ENCODE measurements at regions not wholly inside any gene's neighbourhood (a gene's known extent, or its start where the extent isn't known, plus 50 kb on each side); places are given as distances from the start of the nearest gene placed in this dataset.
A peak's percentile ranks its signal among the peaks of the same experiment; 100 is the strongest.

DNA sequence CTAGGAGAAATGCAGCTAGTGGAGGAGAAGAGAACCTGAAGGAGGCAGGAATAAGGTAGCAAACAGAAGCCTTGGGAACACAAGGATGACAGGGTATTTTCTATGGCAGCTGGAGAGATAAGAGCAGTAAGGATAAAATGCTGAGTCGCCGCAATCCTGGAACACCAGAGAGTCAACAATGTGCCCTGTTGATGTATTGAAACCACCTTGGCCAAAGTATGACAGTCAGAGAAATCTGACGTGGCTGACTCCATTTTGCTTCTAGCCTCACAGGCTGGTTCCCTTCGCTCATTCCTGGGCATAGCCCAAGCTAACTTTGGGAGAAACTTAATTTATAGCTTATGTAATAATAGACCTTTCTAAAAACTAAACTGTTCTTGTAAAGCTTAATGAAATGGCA is 56.6 kb upstream of the C4orf54 start:
- Histone ChIP-seq H3K4me3 (no peak overlapping the region), H3K4me1 (no peaks in the 10 kb centered on the region), H3K9me3 (no peaks in the 10 kb centered on the region), H3K27ac (no peak overlapping the region), H3K36me3 (no peaks in the 10 kb centered on the region), H3K27me3 (no peaks in the 10 kb centered on the region)
- ATAC-seq = no peak
- DNase-seq = no peak
- TF ChIP-seq, protein P1, sequence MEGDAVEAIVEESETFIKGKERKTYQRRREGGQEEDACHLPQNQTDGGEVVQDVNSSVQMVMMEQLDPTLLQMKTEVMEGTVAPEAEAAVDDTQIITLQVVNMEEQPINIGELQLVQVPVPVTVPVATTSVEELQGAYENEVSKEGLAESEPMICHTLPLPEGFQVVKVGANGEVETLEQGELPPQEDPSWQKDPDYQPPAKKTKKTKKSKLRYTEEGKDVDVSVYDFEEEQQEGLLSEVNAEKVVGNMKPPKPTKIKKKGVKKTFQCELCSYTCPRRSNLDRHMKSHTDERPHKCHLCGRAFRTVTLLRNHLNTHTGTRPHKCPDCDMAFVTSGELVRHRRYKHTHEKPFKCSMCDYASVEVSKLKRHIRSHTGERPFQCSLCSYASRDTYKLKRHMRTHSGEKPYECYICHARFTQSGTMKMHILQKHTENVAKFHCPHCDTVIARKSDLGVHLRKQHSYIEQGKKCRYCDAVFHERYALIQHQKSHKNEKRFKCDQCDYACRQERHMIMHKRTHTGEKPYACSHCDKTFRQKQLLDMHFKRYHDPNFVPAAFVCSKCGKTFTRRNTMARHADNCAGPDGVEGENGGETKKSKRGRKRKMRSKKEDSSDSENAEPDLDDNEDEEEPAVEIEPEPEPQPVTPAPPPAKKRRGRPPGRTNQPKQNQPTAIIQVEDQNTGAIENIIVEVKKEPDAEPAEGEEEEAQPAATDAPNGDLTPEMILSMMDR (IDR thresholded peaks at IDR 0.05) = no peak
- intact Hi-C loops (cut with DNase I) = no loop called here

DNA sequence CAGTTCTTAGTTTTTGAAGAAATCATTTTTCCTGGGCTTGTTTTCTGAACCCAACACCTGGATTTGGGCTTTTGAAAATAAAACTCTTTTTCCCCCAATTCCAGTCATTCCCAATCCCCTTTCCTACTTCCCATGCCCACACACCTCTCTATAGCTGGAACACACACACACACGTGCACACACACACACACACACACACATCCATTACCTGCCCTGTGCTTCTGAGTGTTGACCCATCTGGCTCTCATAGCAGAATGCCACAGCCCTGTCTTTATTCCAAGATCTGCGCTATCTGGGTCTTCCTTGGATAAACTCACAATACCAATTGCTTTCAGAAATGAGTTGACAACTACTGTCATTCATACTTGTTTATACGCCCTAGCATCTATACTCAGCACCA is 54.9 kb upstream of the C4orf54 start:
- ATAC-seq (no peak), DNase-seq (no peak)
- TF ChIP-seq, protein P1 (IDR thresholded peaks at IDR 0.05) = no peak
- H3K4me1 ChIP-seq = no peaks in the 10 kb centered on the region
- H3K9me3 ChIP-seq = no peaks in the 10 kb centered on the region
- no peak overlapping the region for H3K27ac ChIP-seq
- H3K27me3 ChIP-seq = no peaks in the 10 kb centered on the region
- no peaks in the 10 kb centered on the region for H3K36me3 ChIP-seq
- no peak overlapping the region for H3K4me3 ChIP-seq
- intact Hi-C loops (cut with DNase I) = no loop called here

DNA sequence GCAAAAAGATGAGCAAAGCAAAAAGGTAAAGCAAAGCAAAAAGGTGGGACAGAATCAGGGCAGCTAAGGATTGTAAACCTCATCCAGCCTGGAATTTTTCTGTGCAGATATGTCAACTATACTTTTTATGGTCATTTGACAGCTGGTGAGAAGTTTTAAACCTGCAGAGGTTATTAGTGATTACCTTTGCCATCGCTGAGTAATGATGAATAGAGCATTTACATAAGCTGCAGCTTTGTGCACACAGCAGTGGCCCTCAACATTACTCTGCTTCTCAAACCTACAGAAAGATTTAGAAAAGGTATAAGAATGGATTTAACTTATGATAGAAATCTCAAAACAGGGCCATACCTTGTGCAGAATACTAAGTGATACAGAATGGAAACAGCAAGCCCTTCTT is 54.5 kb upstream of the C4orf54 start:
- no peaks in the 10 kb centered on the region for H3K36me3 ChIP-seq
- no peaks in the 10 kb centered on the region for H3K27me3 ChIP-seq
- no peaks in the 10 kb centered on the region for H3K4me1 ChIP-seq
- no peak overlapping the region for H3K27ac ChIP-seq
- no peak for ATAC-seq
- no peaks in the 10 kb centered on the region for H3K9me3 ChIP-seq
- TF ChIP-seq, protein P1 (IDR thresholded peaks at IDR 0.05) = no peak
- DNase-seq = no peak
- intact Hi-C loops (cut with DNase I) = no loop called here
- no peak overlapping the region for H3K4me3 ChIP-seq

DNA sequence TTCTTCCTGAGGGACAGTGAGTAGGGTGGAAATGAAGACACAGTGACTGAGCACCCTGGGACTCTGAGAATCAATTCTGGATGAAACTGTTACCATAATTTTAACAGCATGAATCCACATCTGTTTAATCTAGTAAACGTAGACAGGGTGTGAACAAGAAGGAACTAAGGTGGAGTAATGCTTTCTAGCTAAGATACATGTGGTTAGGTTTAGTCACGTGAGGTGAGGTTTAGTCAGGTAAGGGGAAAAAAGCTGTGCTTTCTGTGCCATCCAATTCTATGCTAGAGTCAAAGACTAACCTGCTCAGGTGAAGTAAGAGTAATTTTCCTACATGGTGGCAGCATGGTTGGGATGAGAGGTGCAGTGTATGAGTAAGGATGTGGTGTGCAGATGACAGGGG is 54.0 kb upstream of the C4orf54 start:
- TF ChIP-seq, protein P1 (IDR thresholded peaks at IDR 0.05) = no peak
- DNase-seq (no peak), ATAC-seq (no peak)
- Histone ChIP-seq H3K27ac (no peak overlapping the region), H3K27me3 (no peaks in the 10 kb centered on the region), H3K36me3 (no peaks in the 10 kb centered on the region), H3K9me3 (no peaks in the 10 kb centered on the region), H3K4me1 (no peaks in the 10 kb centered on the region), H3K4me3 (no peak overlapping the region)
- intact Hi-C loops (cut with DNase I) = no loop called here

DNA sequence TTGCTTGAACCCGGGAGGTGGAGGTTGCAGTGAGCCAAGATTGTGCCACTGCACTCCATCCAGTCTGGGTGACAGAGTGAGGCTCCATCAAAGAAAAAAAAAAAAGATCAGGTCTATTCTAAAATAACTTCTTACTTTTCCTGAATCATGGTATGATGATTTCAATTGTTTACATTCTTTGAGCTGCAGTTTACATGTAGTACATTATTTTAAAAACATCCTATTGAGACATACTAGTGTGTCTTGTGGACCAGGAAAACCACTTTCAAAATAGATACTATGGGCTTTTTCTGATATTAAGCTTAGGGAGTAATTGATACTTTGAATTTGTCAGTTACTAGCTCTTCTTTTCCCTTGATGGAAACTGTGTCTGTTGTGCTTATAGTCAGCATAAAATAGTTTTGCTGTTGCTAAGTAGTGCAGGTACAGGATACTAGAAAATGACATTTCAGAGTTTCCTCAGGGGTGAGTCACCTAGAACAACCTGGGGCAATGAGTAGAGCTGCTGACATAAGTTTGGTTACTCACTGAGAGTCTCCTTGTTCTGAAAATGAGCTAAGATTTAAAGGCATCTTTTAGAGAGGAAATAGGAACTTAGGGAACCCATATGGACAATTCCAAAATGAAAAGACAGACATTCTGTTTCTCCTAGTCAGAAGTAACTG is 53.2 kb upstream of the C4orf54 start:
- Histone ChIP-seq H3K27ac (no peak overlapping the region), H3K4me3 (no peak overlapping the region), H3K36me3 (no peaks in the 10 kb centered on the region), H3K9me3 (no peaks in the 10 kb centered on the region), H3K27me3 (no peaks in the 10 kb centered on the region), H3K4me1 (no peaks in the 10 kb centered on the region)
- ATAC-seq (peak; percentile 79), DNase-seq (no peak)
- TF ChIP-seq, protein P1 (IDR thresholded peaks at IDR 0.05) = no peak
- intact Hi-C loops (cut with DNase I) = no loop called here

Measured in left lung (tissue), 4 donors.